Right cardiac atrium (tissue), 5 donors: ENCODE measurements at regions not wholly inside any gene's neighbourhood (a gene's known extent, or its start where the extent isn't known, plus 50 kb on each side); places are given as distances from the start of the nearest gene placed in this dataset.
A peak's percentile ranks its signal among the peaks of the same experiment; 100 is the strongest.
"Not testable (repeated sequence)": the region's sequence is repeated elsewhere in the genome, so short reads cannot be mapped to it uniquely, and the experiment has no call there.

Source experiments
- ATAC-seq, 2 donors: fragments of 200-7000 bp; cut with Tn5 transposase; one replicate each; pipeline versions ENCODE4 v1.8.0 to v1.9.1; 2020; ENCODE audit warnings: moderate library complexity in 2 of 2, mild to moderate bottlenecking in 1 of 2
- DNase-seq, 3 donors: peaks; one replicate each; pipeline ENCODE4 v3.0.0-alpha.2; 2020
- H3K27ac ChIP-seq: one replicate; pipeline ENCODE4 v1.5.1; 2013; ENCODE audit warnings: mild to moderate bottlenecking, low read length, control low read depth, moderate library complexity
- H3K27me3 ChIP-seq: one replicate; pipeline ENCODE4 v1.6.1; 2013; ENCODE audit not compliant: control insufficient read depth, insufficient read depth
- H3K4me1 ChIP-seq: one replicate; pipeline ENCODE4 v1.6.1; 2013; ENCODE audit warnings: low read length; ENCODE audit not compliant: control insufficient read depth, insufficient read depth
- H3K4me3 ChIP-seq: one replicate; pipeline ENCODE4 v1.5.1; 2013; ENCODE audit warnings: low read length, control low read depth
- H3K9me3 ChIP-seq: one replicate; pipeline ENCODE4 v1.6.1; 2013; ENCODE audit warnings: low read length; ENCODE audit not compliant: control insufficient read depth
- WGBS: extraction: QIAGEN DNeasy Blood & Tissue Kit; methylation state at CpG from one replicate; pipeline ENCODE4 v1.1.7; 2013; 5-methylcytosine and 5-hydroxymethylcytosine counted together
- intact Hi-C, 4 donors: fragments of 100-400 bp; cut with DNase I; formaldehyde crosslinking; loops; one replicate each; pipeline versions ENCODE4 v1.11.0 to v1.14.0; 2022 to 2023
- donor health status: healthy with polysubstance abuse.
- donor health status: DM: no; HTN: yes; CAD: no.
- donor health status: DM: no; HTN: no; CAD: no.
- donor health status: DM: no; HTN: yes; CAD: no; lungs with severe emphysema.
- donor health status: DM: yes; HTN: yes; CAD: no.

DNA sequence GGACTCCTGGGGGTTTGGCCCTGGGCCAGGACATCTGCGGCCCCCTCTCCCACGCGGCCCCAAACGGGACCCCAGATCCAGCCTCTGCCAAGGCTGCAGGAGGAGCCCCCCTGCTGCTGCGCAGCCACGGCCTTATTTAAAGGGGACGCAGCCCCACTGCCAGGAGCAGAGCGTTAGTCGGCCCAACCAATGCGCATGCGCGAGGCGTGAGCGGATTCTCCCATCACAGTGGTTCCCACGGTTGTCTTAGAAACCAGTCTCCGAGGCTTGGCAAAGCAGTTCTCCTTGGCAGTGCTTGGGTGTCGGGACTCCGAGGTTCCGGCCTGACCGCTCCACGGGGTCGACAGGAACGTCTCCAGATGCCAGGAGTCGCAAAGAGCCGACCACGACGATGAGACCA is 288.3 kb upstream of the ZNF337 start:
- Histone ChIP-seq H3K27ac (no peak overlapping the region), H3K9me3 (no peaks in the 10 kb centered on the region), H3K27me3 (no peaks in the 10 kb centered on the region), H3K4me3 (peak overlapping the region; percentile 27), H3K4me1 (no peaks in the 10 kb centered on the region)
- intact Hi-C loops, result no loop called here
- WGBS, result 47% methylated on average over 27 of the region's 27 CpGs
- peak; percentile 77 to 89 (median 87) for DNase-seq
- ATAC-seq, result peak; percentile 81 to 85

DNA sequence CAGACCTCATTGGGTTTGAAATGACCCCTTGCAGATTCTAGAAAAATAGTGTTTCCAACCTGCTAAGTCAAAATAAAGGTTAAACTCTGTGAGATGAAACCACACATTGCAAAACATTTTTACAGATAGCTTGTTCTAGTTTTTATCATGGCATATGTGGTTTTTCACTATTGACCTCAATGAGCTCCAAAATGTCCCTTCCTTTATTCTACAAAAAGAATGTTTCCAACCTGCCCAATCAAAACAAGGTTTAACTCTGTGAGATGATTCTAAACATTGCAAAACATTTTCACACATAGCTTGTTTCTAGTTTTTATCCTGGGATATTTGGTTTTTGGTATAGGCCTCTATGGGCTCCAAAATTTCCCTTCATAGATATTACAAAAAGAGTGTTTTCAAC is 286.0 kb upstream of the ZNF337 start:
- H3K9me3 ChIP-seq, H3K27ac ChIP-seq, ATAC-seq, H3K4me1 ChIP-seq, H3K27me3 ChIP-seq, intact Hi-C loops, H3K4me3 ChIP-seq, DNase-seq: not testable (repeated sequence)

DNA sequence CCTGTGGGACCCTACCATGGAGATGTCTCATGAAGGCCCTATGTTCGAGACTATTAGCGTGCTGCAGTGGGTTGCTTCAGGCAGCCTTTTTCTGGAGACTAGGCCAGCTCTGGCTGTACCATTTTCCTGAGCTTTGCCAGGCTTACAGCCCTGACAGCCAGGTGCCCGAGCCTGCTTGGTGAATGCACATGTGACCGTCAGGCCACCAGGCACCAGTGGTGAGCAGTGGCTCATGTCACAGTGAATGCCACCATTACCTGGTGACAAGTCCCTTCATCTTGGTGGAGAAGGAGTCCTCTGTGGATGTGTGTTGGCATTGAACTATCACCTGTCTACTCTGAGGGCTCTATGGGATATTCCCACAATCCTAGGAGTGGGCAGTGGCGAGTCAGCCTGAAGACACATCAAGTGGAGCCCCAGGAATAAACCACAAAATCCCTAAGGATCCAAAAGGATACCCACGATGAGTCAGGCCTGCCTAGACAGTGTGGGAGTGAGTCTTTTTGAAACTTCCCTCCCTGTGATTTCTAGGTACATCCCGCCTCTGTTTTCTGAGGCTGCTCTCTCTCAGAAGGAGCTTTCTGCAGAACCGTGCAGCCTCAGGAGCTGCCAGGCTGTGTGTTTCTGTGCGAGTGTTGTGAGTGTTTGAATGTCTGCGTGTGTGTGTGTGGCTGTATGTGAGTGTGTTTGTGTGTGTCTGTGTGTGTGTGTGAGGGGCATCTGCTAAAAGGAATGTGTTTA is 282.0 kb upstream of the ZNF337 start:
- intact Hi-C loops, H3K4me1 ChIP-seq, DNase-seq, ATAC-seq, H3K4me3 ChIP-seq, H3K27ac ChIP-seq, H3K27me3 ChIP-seq, H3K9me3 ChIP-seq: not testable (repeated sequence)
- 90% methylated on average over 10 of the region's 10 CpGs for WGBS

DNA sequence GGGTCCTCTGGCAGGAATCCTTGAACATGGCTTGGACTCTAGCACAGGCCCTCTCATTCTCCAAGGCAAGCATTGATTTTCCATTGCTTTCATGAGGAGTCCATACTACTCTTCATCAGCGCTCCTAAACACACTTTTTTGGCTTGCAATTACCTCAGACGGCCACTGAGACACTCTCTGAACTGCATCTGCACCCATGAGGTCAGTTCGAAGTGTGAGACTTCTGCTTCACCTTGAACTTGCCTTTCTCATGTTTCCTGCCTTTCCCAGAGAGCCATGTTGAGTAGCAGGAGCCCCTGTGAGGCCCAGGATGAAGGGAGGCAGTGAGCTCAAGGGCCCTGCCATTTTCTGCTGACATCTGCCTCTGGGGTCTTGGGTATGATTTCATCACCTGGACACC is 279.2 kb upstream of the ZNF337 start:
- H3K4me3 ChIP-seq, intact Hi-C loops, H3K27ac ChIP-seq, H3K27me3 ChIP-seq, DNase-seq, H3K9me3 ChIP-seq, H3K4me1 ChIP-seq, ATAC-seq: not testable (repeated sequence)
- WGBS, result 71% methylated on average over 3 of the region's 3 CpGs

DNA sequence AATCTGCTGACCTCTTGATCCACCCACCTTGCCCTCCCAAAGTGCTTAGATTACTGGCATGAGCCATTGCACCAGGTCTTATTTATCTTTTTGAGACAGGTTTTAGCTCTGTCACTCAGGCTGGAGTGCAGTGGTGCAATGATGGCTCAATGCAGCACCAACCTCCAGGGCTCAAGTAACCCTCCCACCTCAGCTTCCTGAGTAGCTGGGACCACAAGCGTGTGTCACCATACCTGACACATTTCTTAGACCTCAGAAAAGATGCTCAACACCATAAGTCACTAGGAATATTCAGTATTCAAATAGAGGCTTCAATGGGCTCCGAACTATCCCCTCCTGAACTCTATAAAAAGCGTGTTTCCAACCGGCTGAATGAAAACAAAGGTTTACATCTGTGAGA is 268.6 kb upstream of the ZNF337 start:
- ATAC-seq, DNase-seq, H3K4me1 ChIP-seq, H3K27me3 ChIP-seq, intact Hi-C loops, H3K27ac ChIP-seq, H3K9me3 ChIP-seq, H3K4me3 ChIP-seq: not testable (repeated sequence)
- 83% methylated on average over 4 of the region's 4 CpGs for WGBS

DNA sequence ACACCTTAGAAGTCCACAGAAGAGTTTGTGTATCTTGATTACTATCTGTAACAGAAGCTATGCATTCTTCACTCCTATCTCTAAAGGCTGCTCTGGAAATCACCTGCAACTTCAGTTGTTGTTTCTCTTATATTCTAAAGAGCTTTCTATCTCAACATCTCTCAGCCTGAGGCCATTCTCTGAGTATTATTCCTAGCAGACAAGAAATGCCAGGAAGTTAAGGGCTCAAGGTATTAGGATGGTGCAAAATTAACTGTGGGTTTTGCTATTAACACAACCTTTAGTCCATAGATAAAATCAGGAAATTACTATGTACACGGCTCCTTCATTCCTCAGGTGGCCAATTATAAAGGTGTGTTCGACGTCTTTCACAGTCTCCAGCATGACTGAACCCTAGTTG is 257.2 kb upstream of the ZNF337 start:
- H3K9me3 ChIP-seq, H3K4me1 ChIP-seq, H3K27me3 ChIP-seq, ATAC-seq, H3K4me3 ChIP-seq, intact Hi-C loops, DNase-seq, H3K27ac ChIP-seq: not testable (repeated sequence)
- WGBS, result 73% methylated on average over 3 of the region's 3 CpGs

DNA sequence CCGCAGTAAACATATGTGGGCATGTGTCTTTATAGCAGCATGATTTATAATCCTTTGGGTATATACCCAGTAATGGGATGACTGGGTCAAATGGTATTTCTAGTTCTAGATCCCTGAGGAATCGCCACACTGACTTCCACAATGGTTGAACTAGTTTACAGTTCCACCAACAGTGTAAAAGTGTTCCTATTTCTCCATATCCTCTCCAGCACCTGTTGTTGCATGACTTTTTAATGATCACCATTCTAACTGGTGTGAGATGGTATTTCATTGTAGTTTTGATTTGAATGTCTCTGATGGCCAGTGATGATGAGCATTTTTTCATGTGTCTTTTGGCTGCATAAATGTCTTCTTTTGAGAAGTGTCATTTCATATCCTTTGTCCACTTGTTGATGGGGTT is 238.6 kb upstream of the ZNF337 start:
- H3K4me1 ChIP-seq, intact Hi-C loops, ATAC-seq, H3K27me3 ChIP-seq, H3K9me3 ChIP-seq, DNase-seq, H3K4me3 ChIP-seq, H3K27ac ChIP-seq: not testable (repeated sequence)
- WGBS, result 93% methylated on average over 1 of the region's 2 CpGs

DNA sequence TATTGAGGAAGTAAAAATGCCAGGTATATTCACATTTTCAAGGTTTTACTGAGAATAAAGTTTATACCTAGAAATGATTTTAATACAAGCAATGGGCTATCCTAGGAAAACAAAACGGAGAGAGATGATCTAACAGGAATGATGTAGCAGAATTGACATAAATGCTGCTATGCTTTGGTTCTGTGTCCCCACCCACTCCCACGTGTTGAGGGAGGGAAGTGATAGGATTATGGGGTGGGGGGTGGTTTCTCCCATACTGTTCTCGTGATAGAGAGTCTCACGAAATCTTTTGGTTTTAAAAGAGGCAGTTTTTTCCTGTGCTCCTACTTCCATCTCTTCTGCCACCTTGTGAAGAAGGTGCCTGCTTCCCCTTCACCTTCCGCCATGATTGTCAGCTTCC is 236.2 kb upstream of the ZNF337 start:
- H3K9me3 ChIP-seq, H3K27ac ChIP-seq, ATAC-seq, DNase-seq, intact Hi-C loops, H3K4me3 ChIP-seq, H3K27me3 ChIP-seq, H3K4me1 ChIP-seq: not testable (repeated sequence)
- 55% methylated on average over 5 of the region's 5 CpGs for WGBS

DNA sequence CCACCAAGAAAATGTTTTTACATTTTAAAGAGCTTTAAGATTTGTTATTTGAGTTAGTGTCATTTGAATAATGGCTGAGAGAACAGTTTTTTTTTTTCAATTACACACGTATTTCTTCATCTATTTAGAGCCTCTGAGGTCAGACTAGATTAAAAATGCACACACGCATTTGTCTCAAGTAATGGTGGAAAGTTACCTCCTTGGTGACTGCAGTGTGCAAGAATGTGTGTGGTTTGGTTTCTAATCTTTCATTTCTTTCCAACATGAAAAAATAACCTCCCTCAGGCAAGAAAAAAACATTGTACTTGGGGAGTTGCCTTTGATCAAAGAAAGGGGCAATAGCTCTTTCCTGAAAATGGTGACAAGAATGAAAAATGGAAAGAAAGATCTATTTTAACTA is 235.5 kb upstream of the ZNF337 start:
- H3K4me1 ChIP-seq, H3K4me3 ChIP-seq, ATAC-seq, H3K9me3 ChIP-seq, intact Hi-C loops, DNase-seq, H3K27ac ChIP-seq, H3K27me3 ChIP-seq: not testable (repeated sequence)
- 38% methylated on average over 2 of the region's 2 CpGs for WGBS

DNA sequence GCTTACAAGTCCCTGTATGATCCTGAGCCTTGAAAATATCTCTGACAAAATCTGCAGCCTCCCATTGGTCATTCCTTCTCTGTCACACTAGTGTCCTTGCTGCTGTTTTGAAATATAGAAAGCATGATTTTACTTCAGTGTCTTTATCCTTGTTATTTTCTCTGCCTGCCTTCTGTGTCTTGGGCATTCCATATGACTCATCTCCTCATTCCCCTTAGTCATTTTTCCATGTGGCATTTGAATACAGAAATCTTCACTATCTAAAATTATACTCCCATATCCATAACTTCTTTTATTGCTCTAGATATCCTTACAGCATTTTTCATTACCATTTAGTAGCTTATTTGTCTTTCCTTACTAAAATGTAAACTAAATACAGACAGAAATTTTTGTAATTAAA is 205.7 kb upstream of the ZNF337 start:
- H3K27ac ChIP-seq, DNase-seq, H3K4me3 ChIP-seq, H3K4me1 ChIP-seq, intact Hi-C loops, H3K27me3 ChIP-seq, ATAC-seq, H3K9me3 ChIP-seq: not testable (repeated sequence)

DNA sequence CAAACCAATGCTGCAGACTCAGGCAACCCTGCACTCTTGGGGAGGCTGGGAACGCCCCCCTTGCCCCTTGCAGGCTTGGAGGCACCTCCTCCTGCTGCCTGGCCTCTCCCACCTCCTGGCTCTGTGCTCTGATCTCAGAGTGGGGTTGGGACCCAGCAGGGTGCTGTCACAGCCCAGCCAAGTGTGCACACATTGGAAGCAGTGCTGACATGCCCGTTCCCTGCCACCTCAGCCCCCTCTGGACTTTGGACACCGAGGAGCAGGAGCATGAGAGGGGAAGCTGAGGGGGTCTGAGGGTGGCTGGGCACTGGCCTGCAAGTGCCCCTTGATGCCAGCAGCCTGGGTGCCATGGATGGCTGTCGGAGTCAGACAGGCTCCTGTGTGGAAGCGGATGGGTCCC is 202.0 kb upstream of the ZNF337 start:
- H3K9me3 ChIP-seq, intact Hi-C loops, H3K4me3 ChIP-seq, H3K4me1 ChIP-seq, H3K27me3 ChIP-seq, ATAC-seq, H3K27ac ChIP-seq, DNase-seq: not testable (repeated sequence)
- WGBS, result 70% methylated on average over 5 of the region's 5 CpGs

DNA sequence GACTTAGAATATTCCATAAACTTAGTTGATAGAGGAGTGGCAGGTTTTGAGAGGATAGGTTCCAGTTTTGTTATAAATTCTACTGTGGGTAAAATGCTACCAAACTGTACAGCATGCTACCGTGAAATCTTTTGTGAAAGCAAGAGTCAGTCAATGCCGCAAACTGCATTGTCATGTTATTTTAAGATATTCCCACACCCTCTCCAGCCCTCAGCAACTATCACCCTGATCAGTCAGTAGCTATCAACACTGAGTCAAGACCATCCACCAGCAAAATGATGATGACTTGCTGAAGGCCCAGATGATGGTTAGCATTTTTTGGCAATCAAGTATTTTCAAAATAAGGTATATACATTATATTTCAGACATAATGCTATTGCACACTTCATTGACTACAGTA is 182.4 kb upstream of the ZNF337 start:
- ATAC-seq, intact Hi-C loops, H3K4me3 ChIP-seq, H3K9me3 ChIP-seq, H3K27me3 ChIP-seq, DNase-seq, H3K4me1 ChIP-seq, H3K27ac ChIP-seq: not testable (repeated sequence)
- WGBS, result 95% methylated on average over 2 of the region's 2 CpGs
